Stimulated activated naive B cell treated with anti-CD40 and anti-IgM and Interleukin-4, amounts not matched to agents 10 μg/mL and 1 μg/mL and 100 μg/mL, for 72 hours (primary cell): ENCODE measurements at regions not wholly inside any gene's neighbourhood (a gene's known extent, or its start where the extent isn't known, plus 50 kb on each side); places are given as distances from the start of the nearest gene placed in this dataset.
A peak's percentile ranks its signal among the peaks of the same experiment; 100 is the strongest.

Experiments used
- ATAC-seq, 2 donors: fragments of 150-1000 bp; cut with Tn5 transposase; replicated peaks; 2 replicates each; pipeline ENCODE4 v1.10.0; 2021; ENCODE audit warnings: moderate library complexity in 1 of 2
- DNase-seq: peaks from one replicate; pipeline ENCODE4 v3.0.0; 2021
- H3K27ac Mint-ChIP-seq: one replicate; pipeline ENCODE4 v1.8.0; 2022; ENCODE audit warnings: mild to moderate bottlenecking, mixed read lengths
- H3K27me3 Mint-ChIP-seq, 2 donors: one replicate each; pipeline ENCODE4 v1.8.0; 2022; ENCODE audit warnings: mixed read lengths in 2 of 2
- H3K36me3 Mint-ChIP-seq, 2 donors: one replicate each; pipeline ENCODE4 v1.8.0; 2022; ENCODE audit warnings: mixed read lengths in 2 of 2, mild to moderate bottlenecking in 1 of 2
- H3K4me1 Mint-ChIP-seq, 2 donors: one replicate each; pipeline ENCODE4 v1.8.0; 2022; ENCODE audit warnings: mixed read lengths in 2 of 2, mild to moderate bottlenecking in 1 of 2
- H3K4me3 Mint-ChIP-seq, 2 donors: one replicate each; pipeline ENCODE4 v1.8.0; 2022; ENCODE audit warnings: mild to moderate bottlenecking in 2 of 2, mixed read lengths in 2 of 2, moderate library complexity in 1 of 2
- H3K9me3 Mint-ChIP-seq, 2 donors: one replicate each; pipeline ENCODE4 v1.8.0; 2022; ENCODE audit warnings: mixed read lengths in 2 of 2, mild to moderate bottlenecking in 1 of 2

DNA sequence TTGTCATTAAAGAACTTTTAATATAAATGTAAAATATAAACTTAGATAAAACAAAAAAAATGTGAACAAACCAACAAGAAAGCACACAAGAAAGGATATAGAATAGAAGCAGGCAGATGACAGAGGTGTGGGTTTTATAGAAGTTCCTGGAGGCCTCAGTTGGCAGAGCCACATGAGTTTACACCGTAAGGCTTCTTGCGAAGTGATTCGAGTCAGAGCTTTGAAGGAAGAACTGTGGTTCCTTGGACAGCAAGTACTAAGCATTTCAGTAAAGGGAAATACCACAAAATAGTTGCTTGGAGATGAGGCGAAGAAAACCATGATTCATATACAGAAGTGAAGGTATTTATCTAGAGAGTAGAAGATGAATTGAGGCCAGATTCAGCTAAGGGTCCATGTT is 207.9 kb upstream of the EYA4 start:
- no peak for ATAC-seq

DNA sequence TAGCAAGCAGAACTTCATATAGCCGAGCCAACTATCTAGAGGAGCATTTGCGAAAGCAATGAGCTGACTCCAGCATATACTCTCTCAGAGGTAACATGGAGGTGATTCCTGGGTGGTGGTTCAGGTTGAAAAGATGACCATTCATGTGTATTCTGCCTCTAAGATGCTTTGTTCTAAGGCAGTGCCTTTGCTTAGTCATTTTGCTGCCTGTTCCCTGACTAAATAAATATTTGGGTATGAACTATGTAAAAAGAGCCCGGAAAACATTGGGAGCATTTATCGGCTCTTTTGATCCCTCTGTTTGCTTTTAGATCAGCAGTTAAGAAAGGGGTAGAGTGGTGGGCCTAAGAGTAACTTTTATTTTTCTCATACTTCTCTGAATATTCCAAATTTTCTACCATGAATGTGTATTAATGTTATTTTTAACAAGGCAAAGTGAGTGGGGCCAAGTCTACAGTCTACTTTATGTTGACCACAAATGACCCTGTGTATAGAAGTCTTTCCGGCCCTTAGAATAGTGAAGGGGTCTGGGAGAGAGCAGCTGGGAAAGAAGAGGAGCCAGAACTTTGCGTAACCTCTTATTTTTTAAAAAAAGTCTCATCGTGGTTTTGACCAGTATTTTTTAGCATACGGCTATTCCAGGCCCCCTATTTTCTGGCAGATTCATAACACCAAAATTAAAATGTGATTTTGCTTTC is 206.5 kb upstream of the EYA4 start:
- H3K9me3 Mint-ChIP-seq: no peaks in the 10 kb centered on the region
- no peak overlapping the region for H3K4me3 Mint-ChIP-seq
- no peaks in the 10 kb centered on the region for H3K36me3 Mint-ChIP-seq
- H3K27ac Mint-ChIP-seq: no peak overlapping the region
- H3K4me1 Mint-ChIP-seq: no peaks in the 10 kb centered on the region
- peaks cover 5 to 6% of the 10 kb centered on the region in 2 donors for H3K27me3 Mint-ChIP-seq
- ATAC-seq: no peak
- DNase-seq: no peak

More for the DNA sequence above, 207.9 kb upstream of the EYA4 start:
- H3K27me3 Mint-ChIP-seq: peaks cover 5 to 8% of the 10 kb centered on the region in 2 donors
- no peaks in the 10 kb centered on the region for H3K4me1 Mint-ChIP-seq
- no peaks in the 10 kb centered on the region for H3K9me3 Mint-ChIP-seq
- no peak overlapping the region for H3K27ac Mint-ChIP-seq
- no peak overlapping the region for H3K4me3 Mint-ChIP-seq
- no peak for DNase-seq
- no peaks in the 10 kb centered on the region for H3K36me3 Mint-ChIP-seq

DNA sequence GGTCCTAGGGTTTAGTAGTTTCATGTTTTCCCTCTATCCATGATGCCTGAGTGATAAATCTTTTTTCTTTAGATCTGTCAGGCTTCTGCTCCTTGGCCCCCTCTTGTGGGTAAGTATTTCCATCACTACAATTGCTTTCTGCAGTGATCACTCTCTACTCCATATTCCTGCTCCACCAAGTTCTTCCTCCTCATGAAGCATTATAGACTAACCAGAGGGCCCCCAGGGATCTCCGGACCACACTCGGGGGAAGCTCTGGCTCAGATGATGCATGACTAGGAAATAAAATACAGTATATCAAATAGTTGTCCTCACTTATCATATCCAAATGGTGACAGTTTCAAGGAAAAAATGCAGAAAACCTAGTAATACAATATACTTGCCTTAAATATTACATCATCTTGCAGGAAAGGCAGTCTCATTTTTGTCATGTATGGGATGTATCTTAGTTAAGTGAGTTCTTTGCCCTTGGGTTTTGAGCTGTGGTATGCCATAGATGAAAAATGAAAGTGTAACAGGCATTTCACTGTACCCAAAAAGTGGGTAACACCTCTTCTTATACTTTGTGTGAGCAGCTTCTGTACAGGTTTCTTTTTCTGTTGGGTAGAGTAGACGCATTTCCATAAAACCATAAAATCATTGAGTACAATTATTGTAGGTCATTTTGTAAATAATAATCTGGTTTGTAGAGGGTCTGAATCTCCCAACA is 200.9 kb upstream of the EYA4 start:
- DNase-seq (no peak), ATAC-seq (no peak)
- Mint-ChIP-seq H3K4me3 (no peak overlapping the region), H3K27me3 (peaks cover 0 to 4% of the 10 kb centered on the region in 2 donors), H3K4me1 (no peaks in the 10 kb centered on the region), H3K27ac (no peak overlapping the region), H3K9me3 (no peaks in the 10 kb centered on the region), H3K36me3 (no peaks in the 10 kb centered on the region)

- H3K36me3 Mint-ChIP-seq: no peaks in the 10 kb centered on the region
- no peaks in the 10 kb centered on the region for H3K4me1 Mint-ChIP-seq
- H3K27ac Mint-ChIP-seq: no peak overlapping the region
- no peak overlapping the region for H3K4me3 Mint-ChIP-seq
- ATAC-seq (no peak), DNase-seq (no peak)
- peaks cover 0 to 4% of the 10 kb centered on the region in 2 donors for H3K27me3 Mint-ChIP-seq
- no peaks in the 10 kb centered on the region for H3K9me3 Mint-ChIP-seq
Measured at GRCh38 chr6:133040803-133041419, 200.2 kb upstream of the EYA4 start.

GRCh38 chr6:133042550-133043120 is 198.5 kb upstream of the EYA4 start:
- no peaks in the 10 kb centered on the region for H3K9me3 Mint-ChIP-seq
- ATAC-seq (no peak), DNase-seq (no peak)
- no peaks in the 10 kb centered on the region for H3K36me3 Mint-ChIP-seq
- H3K4me3 Mint-ChIP-seq: no peak overlapping the region
- H3K27ac Mint-ChIP-seq: no peak overlapping the region
- peaks cover under 1 to 4% of the 10 kb centered on the region in 2 donors for H3K27me3 Mint-ChIP-seq
- no peaks in the 10 kb centered on the region for H3K4me1 Mint-ChIP-seq

DNA sequence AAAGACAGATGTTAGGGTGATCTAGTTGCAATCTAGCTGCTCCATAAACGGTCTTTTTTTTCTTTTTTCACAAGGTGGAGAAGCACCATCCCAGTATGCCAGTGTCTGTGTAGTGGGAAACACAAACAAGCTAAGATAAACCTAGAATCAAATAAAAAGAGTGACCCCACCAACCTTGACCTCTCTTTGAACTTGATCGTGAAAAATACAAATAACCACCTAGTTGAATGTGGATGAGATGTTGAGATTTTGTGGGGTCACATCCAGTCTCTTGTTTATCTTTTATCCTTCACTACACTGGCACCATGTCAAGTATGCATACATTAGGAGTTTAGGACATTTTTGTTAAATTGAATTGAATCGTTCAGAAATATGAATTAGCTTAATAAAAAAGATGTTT is 194.6 kb upstream of the EYA4 start:
- DNase-seq (no peak), ATAC-seq (no peak)
- peaks cover 3% of the 10 kb centered on the region in 2 donors for H3K27me3 Mint-ChIP-seq
- H3K9me3 Mint-ChIP-seq: no peaks in the 10 kb centered on the region
- no peaks in the 10 kb centered on the region for H3K36me3 Mint-ChIP-seq
- no peaks in the 10 kb centered on the region for H3K4me1 Mint-ChIP-seq
- no peak overlapping the region for H3K4me3 Mint-ChIP-seq
- no peak overlapping the region for H3K27ac Mint-ChIP-seq

DNA sequence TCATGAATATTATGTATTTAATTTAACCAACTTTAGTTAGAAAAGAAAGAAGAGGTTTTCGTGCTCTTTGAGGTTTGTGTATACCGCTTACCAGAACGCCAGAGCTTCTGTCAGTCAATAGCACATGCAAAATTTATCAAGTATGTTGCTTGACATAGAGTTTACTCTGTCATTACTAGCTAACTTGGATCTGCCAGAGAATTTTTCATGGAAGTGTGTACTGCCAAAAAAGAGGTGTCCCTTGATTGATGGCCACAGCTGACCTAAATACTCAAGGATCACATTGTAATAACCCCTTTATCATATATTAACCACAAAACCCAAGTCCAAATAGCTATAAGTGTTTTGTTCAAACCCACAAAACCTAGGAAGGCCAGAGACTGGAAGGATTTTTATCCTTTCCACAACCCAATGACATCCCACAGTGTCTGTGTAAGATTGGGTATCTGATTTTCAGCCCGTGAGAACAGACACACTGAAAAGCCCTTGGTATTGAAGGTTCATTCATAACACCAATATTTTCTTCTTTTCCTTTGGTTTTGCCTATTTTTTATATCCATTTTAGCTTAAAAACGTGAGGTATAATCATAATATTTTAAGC is 194.0 kb upstream of the EYA4 start:
- ATAC-seq (no peak), DNase-seq (no peak)
- Mint-ChIP-seq H3K27me3 (peaks cover 3 to 9% of the 10 kb centered on the region in 2 donors), H3K27ac (no peak overlapping the region), H3K4me1 (no peaks in the 10 kb centered on the region), H3K9me3 (no peaks in the 10 kb centered on the region), H3K36me3 (no peaks in the 10 kb centered on the region), H3K4me3 (no peak overlapping the region)

- Mint-ChIP-seq H3K27ac (no peak overlapping the region), H3K4me1 (no peaks in the 10 kb centered on the region), H3K4me3 (no peak overlapping the region), H3K9me3 (no peaks in the 10 kb centered on the region), H3K27me3 (peaks cover 3 to 12% of the 10 kb centered on the region in 2 donors), H3K36me3 (no peaks in the 10 kb centered on the region)
- no peak for ATAC-seq
- DNase-seq: no peak
Measured at GRCh38 chr6:133047706-133048105, 193.5 kb upstream of the EYA4 start.

- Mint-ChIP-seq H3K4me3 (no peak overlapping the region), H3K4me1 (no peaks in the 10 kb centered on the region), H3K27me3 (peaks cover 7 to 22% of the 10 kb centered on the region in 2 donors), H3K27ac (no peak overlapping the region), H3K9me3 (no peaks in the 10 kb centered on the region), H3K36me3 (no peaks in the 10 kb centered on the region)
- DNase-seq: no peak
- no peak for ATAC-seq
Measured at GRCh38 chr6:133051240-133051639, 189.9 kb upstream of the EYA4 start.

DNA sequence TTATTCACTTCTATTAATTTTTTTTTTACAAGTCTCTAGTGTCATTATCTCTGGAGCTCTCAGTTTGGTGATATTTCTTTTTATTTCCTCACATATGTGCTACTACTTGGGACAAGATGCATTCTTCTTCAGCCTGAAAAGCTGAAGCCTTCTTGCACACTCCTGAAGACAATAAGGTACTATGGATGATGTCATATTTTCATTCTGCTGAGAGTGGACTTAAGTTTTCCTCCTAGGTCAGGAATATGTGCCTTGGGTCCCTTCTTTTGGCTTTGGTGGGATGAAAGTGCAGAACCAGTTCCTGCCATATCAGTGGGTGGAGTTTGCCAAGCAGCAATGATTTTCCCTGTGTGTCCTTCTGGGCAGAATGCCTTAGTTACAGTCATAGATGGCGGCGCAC is 188.7 kb upstream of the EYA4 start:
- DNase-seq (no peak), ATAC-seq (no peak)
- H3K36me3 Mint-ChIP-seq: no peaks in the 10 kb centered on the region
- no peaks in the 10 kb centered on the region for H3K4me1 Mint-ChIP-seq
- H3K9me3 Mint-ChIP-seq: no peaks in the 10 kb centered on the region
- H3K27ac Mint-ChIP-seq: no peak overlapping the region
- H3K4me3 Mint-ChIP-seq: no peak overlapping the region
- peaks cover 7 to 22% of the 10 kb centered on the region in 2 donors for H3K27me3 Mint-ChIP-seq

DNA sequence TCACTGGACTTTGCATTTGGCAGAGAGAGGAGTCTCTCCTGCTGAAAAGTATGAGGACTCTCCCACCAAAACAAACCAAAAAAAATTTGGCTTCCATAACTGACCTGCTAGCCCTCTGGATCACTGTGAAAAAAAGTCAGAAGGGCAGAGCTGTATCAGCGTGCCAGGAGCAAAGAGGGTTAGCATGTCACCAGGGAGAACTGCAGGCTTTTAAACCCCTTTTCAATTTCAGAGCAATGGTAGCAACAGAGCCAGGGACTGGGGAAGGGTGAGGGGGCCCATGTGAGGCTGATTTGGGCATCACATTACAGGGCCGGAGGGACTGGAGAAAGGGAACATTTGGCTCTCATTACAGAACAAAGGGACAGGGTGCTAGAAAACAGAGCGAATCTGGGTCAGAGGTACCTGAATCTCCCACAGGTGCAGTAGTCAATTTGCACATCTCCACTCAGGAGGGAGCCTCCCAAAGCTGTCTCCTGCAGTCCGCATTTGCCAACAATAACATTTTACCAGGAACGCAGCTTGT is 185.7 kb upstream of the EYA4 start:
- Mint-ChIP-seq H3K4me1 (no peaks in the 10 kb centered on the region), H3K4me3 (no peak overlapping the region), H3K36me3 (no peaks in the 10 kb centered on the region), H3K9me3 (no peaks in the 10 kb centered on the region), H3K27me3 (peaks cover 4 to 22% of the 10 kb centered on the region in 2 donors), H3K27ac (no peak overlapping the region)
- DNase-seq: no peak
- ATAC-seq: no peak

GRCh38 chr6:133057352-133057751 is 183.8 kb upstream of the EYA4 start:
- no peaks in the 10 kb centered on the region for H3K36me3 Mint-ChIP-seq
- no peak for DNase-seq
- no peak for ATAC-seq
- no peak overlapping the region for H3K4me3 Mint-ChIP-seq
- H3K27me3 Mint-ChIP-seq: peaks cover 4 to 12% of the 10 kb centered on the region in 2 donors
- H3K27ac Mint-ChIP-seq: no peak overlapping the region
- no peaks in the 10 kb centered on the region for H3K9me3 Mint-ChIP-seq
- no peaks in the 10 kb centered on the region for H3K4me1 Mint-ChIP-seq

DNA sequence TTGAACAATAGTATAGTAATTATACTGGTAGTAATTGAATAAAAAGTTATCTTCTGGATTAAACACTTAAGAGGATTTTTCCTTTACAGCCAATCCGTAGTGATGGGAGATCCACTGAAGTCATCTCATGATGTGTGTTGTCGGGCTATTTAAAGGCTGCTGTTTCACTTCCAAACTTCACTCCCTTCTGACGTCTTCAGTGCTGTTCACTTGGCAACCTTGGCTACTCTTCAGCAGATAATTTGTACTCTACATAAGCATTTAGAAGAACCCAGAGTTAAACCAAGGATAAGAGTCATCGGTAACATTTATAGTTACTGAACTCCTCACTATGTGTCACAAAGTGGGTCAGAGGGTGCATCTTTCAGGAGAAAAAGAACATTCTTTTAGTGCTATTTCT is 179.1 kb upstream of the EYA4 start:
- DNase-seq: no peak
- Mint-ChIP-seq H3K27ac (no peak overlapping the region), H3K9me3 (no peaks in the 10 kb centered on the region), H3K27me3 (peaks cover 5 to 7% of the 10 kb centered on the region in 2 donors), H3K4me3 (no peak overlapping the region), H3K36me3 (no peaks in the 10 kb centered on the region), H3K4me1 (no peaks in the 10 kb centered on the region)
- no peak for ATAC-seq

GRCh38 chr6:133062696-133063306 is 178.4 kb upstream of the EYA4 start:
- Mint-ChIP-seq H3K36me3 (no peaks in the 10 kb centered on the region), H3K4me1 (no peaks in the 10 kb centered on the region), H3K27me3 (peaks cover 5 to 7% of the 10 kb centered on the region in 2 donors), H3K9me3 (no peaks in the 10 kb centered on the region), H3K4me3 (no peak overlapping the region), H3K27ac (no peak overlapping the region)
- ATAC-seq (peak; percentile 27 to 31), DNase-seq (no peak)
